Suprapubic skin (tissue), 4 donors: ENCODE measurements at regions not wholly inside any gene's neighbourhood (a gene's known extent, or its start where the extent isn't known, plus 50 kb on each side); places are given as distances from the start of the nearest gene placed in this dataset.

Source experiments
- DNase-seq, 2 donors: peaks; one replicate each; pipeline ENCODE4 v3.0.0-alpha.2; 2019; ENCODE audit warnings: low spot score in 2 of 2
- H3K27ac ChIP-seq: fragments of 200-600 bp; sonication (generic); one replicate; pipeline ENCODE4 v1.5.1; 2019
- H3K27me3 ChIP-seq: fragments of 200-600 bp; sonication (generic); one replicate; pipeline ENCODE4 v1.5.1; 2019
- H3K36me3 ChIP-seq: fragments of 200-600 bp; sonication (generic); one replicate; pipeline ENCODE4 v1.5.1; 2019
- H3K4me1 ChIP-seq: fragments of 200-600 bp; sonication (generic); one replicate; pipeline ENCODE4 v1.5.1; 2019
- H3K4me3 ChIP-seq: fragments of 200-600 bp; sonication (generic); one replicate; pipeline ENCODE4 v1.5.1; 2019; ENCODE audit warnings: mild to moderate bottlenecking
- H3K9me3 ChIP-seq: fragments of 200-600 bp; sonication (generic); one replicate; pipeline ENCODE4 v1.5.1; 2019
- EP300 ChIP-seq: sonication (generic); formaldehyde crosslinking; IDR thresholded peaks from one replicate; pipeline ENCODE4 v1.6.1; 2017; ENCODE audit warnings: antibody characterized with exemption
- POLR2A ChIP-seq, 2 donors: fragments of 450-650 bp; IDR thresholded peaks; one replicate each; pipeline ENCODE4 v1.6.1; 2017; ENCODE audit warnings: antibody characterized with exemption in 2 of 2, mild to moderate bottlenecking in 2 of 2, moderate library complexity in 2 of 2
- POLR2AphosphoS5 ChIP-seq, 3 donors: sonication (generic); formaldehyde crosslinking; IDR thresholded peaks; one replicate each; pipeline ENCODE4 v1.6.1; 2017; ENCODE audit warnings: antibody characterized with exemption in 3 of 3
- WGBS: methylation state at CpG from one replicate; pipeline ENCODE4 v1.1.5; 2018; 5-methylcytosine and 5-hydroxymethylcytosine counted together
- TF ChIP-seq, protein P1 (sequence below), 2 donors: fragments of 200-600 bp in 1 of 2; fragments of 450-650 bp in 1 of 2; sonication (generic) in 1 of 2; IDR thresholded peaks; one replicate each; pipeline ENCODE4 v1.5.1; 2016 to 2019; ENCODE audit warnings: antibody characterized with exemption in 2 of 2, mild to moderate bottlenecking in 1 of 2, moderate library complexity in 1 of 2

DNA sequence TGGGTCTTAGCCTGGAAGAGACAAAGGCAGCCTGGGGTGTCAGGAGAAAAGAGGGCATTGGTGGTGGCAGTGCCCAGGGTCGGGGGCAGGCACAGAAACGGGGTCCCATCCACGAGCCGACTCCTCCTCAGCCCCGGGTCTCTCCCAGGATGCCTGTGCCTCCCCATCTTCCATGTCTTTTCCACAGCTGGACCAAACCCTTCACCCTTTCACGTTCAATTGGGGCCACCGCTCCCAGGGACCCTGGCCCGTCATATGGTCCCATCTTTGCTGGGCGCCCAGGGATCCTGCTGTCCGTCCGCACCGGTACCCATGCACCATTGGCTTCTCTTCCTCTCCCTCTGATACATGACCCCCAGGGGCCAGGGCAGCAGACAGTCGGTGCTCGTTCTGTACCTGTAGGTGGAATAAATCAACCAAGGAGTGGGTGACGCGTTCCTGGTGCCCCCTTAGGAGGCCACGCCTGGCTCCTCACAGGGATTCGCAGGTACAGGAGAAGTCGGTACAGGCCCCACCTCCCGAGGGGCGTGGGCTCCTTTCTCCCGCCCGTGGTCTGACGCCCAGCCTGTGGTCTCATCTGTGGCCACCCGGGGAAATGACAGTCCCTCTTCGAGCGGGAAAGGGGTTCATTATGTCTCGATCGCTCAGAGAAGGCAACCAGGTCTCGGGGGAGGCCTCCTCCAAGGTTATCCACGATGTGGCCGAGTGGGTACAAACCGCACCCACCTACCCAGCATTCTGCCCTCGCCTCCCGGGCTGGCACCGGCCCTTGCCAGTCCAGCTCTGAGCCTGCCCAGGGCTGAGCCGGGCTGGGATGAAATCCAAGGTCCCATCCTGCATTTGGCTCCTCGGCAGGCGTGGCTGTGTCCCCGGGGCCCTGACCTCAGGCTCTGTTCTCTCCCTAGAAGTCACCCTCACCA, 1493.6 kb downstream of the BRD1 start:
- peak in 1 of 2 donors; percentile 50 for DNase-seq

DNA sequence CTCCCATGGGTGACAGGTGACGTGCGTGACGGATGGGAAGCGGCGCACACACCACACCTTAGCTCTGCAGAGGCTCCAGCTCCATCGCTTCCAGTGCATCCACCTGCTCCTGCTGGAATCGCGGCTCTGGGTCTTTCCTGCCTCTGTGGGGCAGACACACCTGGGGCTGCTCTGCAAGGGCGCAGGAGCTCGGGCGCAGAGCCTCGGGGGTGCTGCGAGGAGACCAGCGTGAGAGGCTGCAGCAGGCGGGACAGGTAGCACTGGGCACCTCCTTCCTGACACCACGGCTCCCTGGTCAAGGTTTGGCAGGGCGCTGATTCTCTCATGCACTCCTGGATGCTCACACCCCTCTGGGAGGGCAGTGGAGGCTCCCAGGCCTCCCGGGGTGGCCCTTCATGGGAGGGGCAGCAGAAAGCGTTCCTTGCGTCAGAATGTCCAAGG, 1494.3 kb downstream of the BRD1 start:
- Histone ChIP-seq H3K9me3 (peaks cover 15% of the 10 kb centered on the region), H3K4me3 (no peak overlapping the region), H3K27me3 (peaks cover 15% of the 10 kb centered on the region), H3K4me1 (no peaks in the 10 kb centered on the region), H3K27ac (no peak overlapping the region), H3K36me3 (no peaks in the 10 kb centered on the region)
- DNase-seq: peak in 1 of 2 donors; percentile 51
- WGBS: 83% methylated on average over 16 of the region's 20 CpGs
- no peak for TF ChIP-seq EP300
- TF ChIP-seq, protein P1, sequence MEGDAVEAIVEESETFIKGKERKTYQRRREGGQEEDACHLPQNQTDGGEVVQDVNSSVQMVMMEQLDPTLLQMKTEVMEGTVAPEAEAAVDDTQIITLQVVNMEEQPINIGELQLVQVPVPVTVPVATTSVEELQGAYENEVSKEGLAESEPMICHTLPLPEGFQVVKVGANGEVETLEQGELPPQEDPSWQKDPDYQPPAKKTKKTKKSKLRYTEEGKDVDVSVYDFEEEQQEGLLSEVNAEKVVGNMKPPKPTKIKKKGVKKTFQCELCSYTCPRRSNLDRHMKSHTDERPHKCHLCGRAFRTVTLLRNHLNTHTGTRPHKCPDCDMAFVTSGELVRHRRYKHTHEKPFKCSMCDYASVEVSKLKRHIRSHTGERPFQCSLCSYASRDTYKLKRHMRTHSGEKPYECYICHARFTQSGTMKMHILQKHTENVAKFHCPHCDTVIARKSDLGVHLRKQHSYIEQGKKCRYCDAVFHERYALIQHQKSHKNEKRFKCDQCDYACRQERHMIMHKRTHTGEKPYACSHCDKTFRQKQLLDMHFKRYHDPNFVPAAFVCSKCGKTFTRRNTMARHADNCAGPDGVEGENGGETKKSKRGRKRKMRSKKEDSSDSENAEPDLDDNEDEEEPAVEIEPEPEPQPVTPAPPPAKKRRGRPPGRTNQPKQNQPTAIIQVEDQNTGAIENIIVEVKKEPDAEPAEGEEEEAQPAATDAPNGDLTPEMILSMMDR (IDR thresholded peaks at IDR 0.05): no peak
- TF ChIP-seq POLR2AphosphoS5 (IDR thresholded peaks at IDR 0.05): no peak
- TF ChIP-seq POLR2A (IDR thresholded peaks at IDR 0.05): no peak

More for the DNA sequence above, 1493.6 kb downstream of the BRD1 start:
- Histone ChIP-seq H3K36me3 (no peaks in the 10 kb centered on the region), H3K27me3 (peaks cover 23% of the 10 kb centered on the region), H3K27ac (no peak overlapping the region), H3K9me3 (peaks cover 8% of the 10 kb centered on the region), H3K4me3 (no peak overlapping the region), H3K4me1 (no peaks in the 10 kb centered on the region)
- TF ChIP-seq POLR2AphosphoS5 (IDR thresholded peaks at IDR 0.05): no peak
- no peak for TF ChIP-seq POLR2A (IDR thresholded peaks at IDR 0.05)
- TF ChIP-seq, protein P1 (IDR thresholded peaks at IDR 0.05): no peak
- WGBS: 86% methylated on average over 31 of the region's 40 CpGs

DNA sequence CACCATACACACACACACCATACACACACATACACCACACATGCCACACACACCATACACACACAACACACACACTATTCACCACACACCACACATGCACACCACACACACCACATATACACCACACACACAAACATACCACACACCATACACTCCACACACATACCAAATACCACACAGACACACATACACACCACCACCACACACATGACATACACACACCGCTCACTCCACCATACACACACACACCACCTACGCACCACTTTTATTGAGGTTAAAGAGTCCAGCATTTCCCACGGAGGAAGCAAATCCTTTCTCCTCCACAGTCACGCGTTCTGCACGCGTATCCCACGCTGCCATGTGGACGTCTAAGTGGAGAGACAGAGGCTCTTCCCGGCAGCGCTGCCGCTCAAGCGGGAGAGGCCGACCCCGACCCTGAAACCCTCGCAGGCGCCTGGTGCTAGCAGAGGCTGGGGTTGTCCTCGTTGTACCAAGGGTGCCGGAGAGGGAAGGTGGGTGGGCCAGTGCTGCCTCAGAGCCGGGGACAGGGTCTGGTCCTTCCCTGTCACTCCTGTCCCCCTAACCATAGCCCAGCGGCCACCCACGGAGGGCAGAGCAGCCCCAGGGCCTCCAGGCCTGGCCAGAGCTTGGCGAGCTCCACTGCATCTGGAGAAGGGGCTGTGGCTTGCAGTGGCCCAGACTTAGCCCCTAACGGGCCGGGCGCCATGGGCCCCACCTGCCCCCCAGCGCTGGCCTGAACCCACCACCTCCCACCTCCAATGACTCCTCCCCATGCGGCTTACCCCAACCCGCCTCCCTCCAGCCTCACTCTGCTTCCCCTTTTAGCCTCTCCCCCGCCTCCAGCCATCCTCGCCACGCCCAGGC, 1495.0 kb downstream of the BRD1 start:
- WGBS: 84% methylated on average over 20 of the region's 32 CpGs
- TF ChIP-seq POLR2AphosphoS5 (IDR thresholded peaks at IDR 0.05) (no peak), POLR2A (IDR thresholded peaks at IDR 0.05) (no peak), EP300 (no peak)
- TF ChIP-seq, protein P1 (IDR thresholded peaks at IDR 0.05): no peak

DNA sequence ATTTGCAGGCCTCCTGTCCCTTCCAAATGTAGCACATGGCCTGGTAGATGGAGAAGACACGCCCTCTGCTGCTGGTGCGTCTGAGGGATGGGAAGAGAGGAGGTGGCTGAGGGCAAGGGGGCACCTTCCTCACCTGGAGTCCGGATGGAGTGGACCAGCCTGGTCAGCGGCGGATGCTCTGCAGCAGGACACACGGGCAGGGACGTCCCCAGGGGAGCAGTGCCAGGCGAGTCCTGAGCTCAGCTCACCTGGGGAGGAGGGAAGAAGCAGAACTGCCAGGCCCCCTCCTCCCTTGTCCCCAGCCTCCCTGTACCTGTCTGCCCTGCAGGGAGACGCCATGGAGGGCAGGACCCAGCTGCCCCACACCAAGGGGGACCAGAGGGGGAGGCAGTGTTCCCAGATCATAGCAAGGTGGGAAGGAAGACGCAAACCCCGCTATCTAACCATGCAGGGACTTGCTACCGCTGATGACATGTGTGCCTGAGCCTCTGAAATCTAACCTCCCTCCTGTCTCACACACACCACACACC, 1495.9 kb downstream of the BRD1 start:
- WGBS: 83% methylated on average over 5 of the region's 12 CpGs
- H3K36me3 ChIP-seq: no peaks in the 10 kb centered on the region
- no peak for TF ChIP-seq POLR2A (IDR thresholded peaks at IDR 0.05)
- TF ChIP-seq EP300: no peak
- TF ChIP-seq, protein P1 (IDR thresholded peaks at IDR 0.05): no peak
- no peak for TF ChIP-seq POLR2AphosphoS5 (IDR thresholded peaks at IDR 0.05)
- peak in 1 of 2 donors; percentile 24 for DNase-seq
- H3K27me3 ChIP-seq: peaks cover 8% of the 10 kb centered on the region
- no peak overlapping the region for H3K27ac ChIP-seq
- H3K9me3 ChIP-seq: peaks cover 16% of the 10 kb centered on the region
- H3K4me1 ChIP-seq: no peaks in the 10 kb centered on the region
- no peak overlapping the region for H3K4me3 ChIP-seq

More for the DNA sequence above, 1495.0 kb downstream of the BRD1 start:
- no peaks in the 10 kb centered on the region for H3K36me3 ChIP-seq
- H3K4me3 ChIP-seq: no peak overlapping the region
- H3K27ac ChIP-seq: no peak overlapping the region
- H3K9me3 ChIP-seq: peaks cover 16% of the 10 kb centered on the region
- H3K4me1 ChIP-seq: no peaks in the 10 kb centered on the region
- peak in 1 of 2 donors; percentile 54 for DNase-seq
- peaks cover 11% of the 10 kb centered on the region for H3K27me3 ChIP-seq
